HEK293T (cell line): ENCODE measurements at regions not wholly inside any gene's neighbourhood (a gene's known extent, or its start where the extent isn't known, plus 50 kb on each side); places are given as distances from the start of the nearest gene placed in this dataset.

Source experiments
- CTCF ChIA-PET: fragments of 350-600 bp; formaldehyde crosslinking; extraction: SDS; loops from one replicate; lab custom pipeline; 2021; ENCODE audit warnings: antibody characterized with exemption, inconsistent platforms; lab: Yijun Ruan, JAX
- POLR2A ChIA-PET: fragments of 350-600 bp; formaldehyde crosslinking; extraction: SDS; loops from one replicate; lab custom pipeline; 2020; ENCODE audit warnings: antibody characterized with exemption, inconsistent platforms; lab: Yijun Ruan, JAX
- DNase-seq: peaks from one replicate; pipeline ENCODE4 v3.0.0; 2012; ENCODE audit warnings: mixed read lengths; ENCODE audit errors: extremely low spot score
- ARNT ChIP-seq: fragments of 450-650 bp; IDR thresholded peaks from 2 replicates; pipeline ENCODE4 v1.6.1; 2017; ENCODE audit warnings: mild to moderate bottlenecking
- BHLHE40 ChIP-seq: fragments of 450-650 bp; IDR thresholded peaks from 2 replicates; pipeline ENCODE4 v1.6.1; 2016; ENCODE audit warnings: mild to moderate bottlenecking, moderate library complexity, borderline replicate concordance
- CTBP1 ChIP-seq: fragments of 450-650 bp; IDR thresholded peaks from 2 replicates; pipeline ENCODE4 v1.6.1; 2016; ENCODE audit warnings: borderline replicate concordance
- ELF4 ChIP-seq: fragments of 450-650 bp; IDR thresholded peaks from 2 replicates; pipeline ENCODE4 v1.6.1; 2017; ENCODE audit warnings: antibody characterized with exemption
- FOXA1 ChIP-seq: fragments of 450-650 bp; IDR thresholded peaks from 2 replicates; pipeline ENCODE4 v1.6.1; 2016; ENCODE audit warnings: mild to moderate bottlenecking
- FOXK2 ChIP-seq: fragments of 450-650 bp; IDR thresholded peaks from 2 replicates; pipeline ENCODE4 v1.6.1; 2016; ENCODE audit warnings: mild to moderate bottlenecking
- FOXM1 ChIP-seq: fragments of 450-650 bp; IDR thresholded peaks from 2 replicates; pipeline ENCODE4 v1.6.1; 2017; ENCODE audit warnings: mild to moderate bottlenecking, borderline replicate concordance
- HDGF ChIP-seq: fragments of 450-650 bp; IDR thresholded peaks from 2 replicates; pipeline ENCODE4 v1.6.1; 2017; ENCODE audit warnings: antibody characterized with exemption, borderline replicate concordance
- L3MBTL2 ChIP-seq: fragments of 450-650 bp; conservative IDR thresholded peaks from 2 replicates; pipeline ENCODE4 v1.6.1; 2016; ENCODE audit warnings: mild to moderate bottlenecking
- LEF1 ChIP-seq: fragments of 450-650 bp; IDR thresholded peaks from 2 replicates; pipeline ENCODE4 v1.6.1; 2017; ENCODE audit warnings: mild to moderate bottlenecking, borderline replicate concordance
- NFRKB ChIP-seq: fragments of 450-650 bp; IDR thresholded peaks from 2 replicates; pipeline ENCODE4 v1.6.1; 2016; ENCODE audit warnings: mild to moderate bottlenecking, moderate library complexity
- SP1 ChIP-seq: fragments of 450-650 bp; IDR thresholded peaks from 2 replicates; pipeline ENCODE4 v1.6.1; 2017
- SUZ12 ChIP-seq: fragments of 450-650 bp; IDR thresholded peaks from 2 replicates; pipeline ENCODE4 v1.6.1; 2016; ENCODE audit warnings: mild to moderate bottlenecking
- TARDBP ChIP-seq: fragments of 450-650 bp; IDR thresholded peaks from 2 replicates; pipeline ENCODE4 v1.6.1; 2016
- ZNF384 ChIP-seq: fragments of 450-650 bp; IDR thresholded peaks from 2 replicates; pipeline ENCODE4 v1.6.1; 2016
- TF ChIP-seq, protein P1 (sequence below): fragments of 450-650 bp; IDR thresholded peaks from 2 replicates; pipeline ENCODE4 v1.6.1; 2016

DNA sequence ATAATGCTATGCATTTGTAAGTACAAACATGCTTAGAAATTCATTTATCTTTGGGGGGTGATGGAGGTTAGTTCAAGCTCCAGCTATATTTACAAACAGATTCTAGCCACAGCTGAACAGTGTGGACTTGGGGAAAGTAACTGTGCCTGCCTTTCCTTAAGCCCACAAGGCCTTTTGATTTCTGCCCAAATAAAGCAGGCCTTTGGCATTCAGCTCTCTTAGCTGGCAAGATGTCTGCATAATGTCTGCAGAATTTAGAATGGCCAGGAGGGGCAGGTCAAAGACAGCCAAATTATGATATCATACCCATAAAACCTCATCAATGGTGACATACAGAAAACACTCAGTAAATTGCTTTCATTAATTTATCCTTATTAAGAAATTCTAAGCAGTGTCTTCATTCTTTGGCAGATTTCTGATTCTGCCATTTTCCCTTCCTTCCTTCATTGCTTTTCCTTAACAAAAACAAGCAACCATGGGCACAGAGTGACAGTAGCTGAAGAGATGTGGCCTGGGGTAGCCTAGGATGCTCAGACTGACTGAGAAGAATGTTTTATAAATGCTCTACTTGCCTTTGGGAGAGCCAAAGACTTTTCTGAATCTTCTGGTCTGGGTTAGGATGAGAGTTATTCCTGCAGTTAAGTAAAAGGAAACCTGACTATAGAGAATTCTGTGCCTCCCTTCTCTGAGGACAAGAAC is 538.7 kb upstream of the NR3C2 start:
- ChIA-PET CTCF (interaction anchor here (0.6 kb wide), 1 partner anchor 143 kb away, joined by 3 read pairs; no protein-coding TSS in a partner anchor), POLR2A (no interaction called here)
- no peak for DNase-seq
- TF ChIP-seq ZNF384 (no peak), HDGF (no peak), L3MBTL2 (no peak), BHLHE40 (no peak), TARDBP (no peak), SP1 (no peak), CTBP1 (no peak), LEF1 (no peak), FOXK2 (no peak), FOXA1 (no peak), FOXM1 (no peak), SUZ12 (no peak), ARNT (no peak), ELF4 (no peak)
- TF ChIP-seq, protein P1, sequence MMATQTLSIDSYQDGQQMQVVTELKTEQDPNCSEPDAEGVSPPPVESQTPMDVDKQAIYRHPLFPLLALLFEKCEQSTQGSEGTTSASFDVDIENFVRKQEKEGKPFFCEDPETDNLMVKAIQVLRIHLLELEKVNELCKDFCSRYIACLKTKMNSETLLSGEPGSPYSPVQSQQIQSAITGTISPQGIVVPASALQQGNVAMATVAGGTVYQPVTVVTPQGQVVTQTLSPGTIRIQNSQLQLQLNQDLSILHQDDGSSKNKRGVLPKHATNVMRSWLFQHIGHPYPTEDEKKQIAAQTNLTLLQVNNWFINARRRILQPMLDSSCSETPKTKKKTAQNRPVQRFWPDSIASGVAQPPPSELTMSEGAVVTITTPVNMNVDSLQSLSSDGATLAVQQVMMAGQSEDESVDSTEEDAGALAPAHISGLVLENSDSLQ, result no peak

DNA sequence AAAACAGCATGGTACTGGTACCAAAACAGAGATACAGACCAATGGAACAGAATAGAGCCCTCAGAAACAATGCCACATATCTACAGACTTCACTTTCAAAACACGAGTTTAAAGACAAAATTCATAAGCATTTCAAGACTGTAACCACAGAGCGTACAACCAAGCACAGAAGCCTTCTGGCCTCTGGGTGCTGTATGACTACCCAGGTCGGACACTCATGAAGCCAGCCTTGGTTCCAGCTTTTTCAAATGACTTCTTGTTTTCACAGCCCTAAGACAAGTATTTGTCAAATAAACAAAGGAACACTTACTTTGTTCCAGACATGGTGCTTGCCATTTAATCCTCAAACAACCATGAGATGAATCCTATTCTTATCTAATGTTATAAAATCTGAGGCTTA is 536.1 kb upstream of the NR3C2 start:
- DNase-seq, result no peak
- TF ChIP-seq ZNF384 (no peak), SP1 (no peak), BHLHE40 (no peak), FOXA1 (no peak), L3MBTL2 (no peak), FOXK2 (no peak), HDGF (no peak), FOXM1 (no peak), ARNT (no peak), LEF1 (no peak), SUZ12 (no peak), TARDBP (no peak), CTBP1 (no peak), ELF4 (no peak), NFRKB (no peak)
- TF ChIP-seq, protein P1, result no peak
- POLR2A ChIA-PET, result no interaction called here
- CTCF ChIA-PET, result no interaction called here

DNA sequence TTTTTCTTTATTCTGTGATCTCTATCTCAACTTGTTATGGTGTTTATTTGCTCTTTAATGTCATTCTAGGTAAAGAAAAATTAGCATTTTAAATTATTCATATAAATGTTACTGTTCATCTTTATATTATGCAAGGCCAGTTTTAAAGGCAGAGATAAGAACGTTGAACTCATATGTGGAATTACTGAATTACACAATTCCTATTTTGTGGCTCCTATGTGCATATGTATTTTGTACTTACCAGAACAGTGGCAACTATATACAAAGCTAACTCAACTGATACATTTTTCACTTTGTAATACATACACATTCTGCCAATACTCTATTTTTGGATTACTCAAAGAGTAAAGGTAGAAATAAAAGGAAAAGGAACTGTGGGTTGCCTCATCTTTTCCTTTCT is 533.2 kb upstream of the NR3C2 start:
- ChIA-PET CTCF (no interaction called here), POLR2A (no interaction called here)
- TF ChIP-seq SP1 (no peak), FOXA1 (no peak), ZNF384 (no peak)
- TF ChIP-seq, protein P1, result no peak
- DNase-seq, result no peak

DNA sequence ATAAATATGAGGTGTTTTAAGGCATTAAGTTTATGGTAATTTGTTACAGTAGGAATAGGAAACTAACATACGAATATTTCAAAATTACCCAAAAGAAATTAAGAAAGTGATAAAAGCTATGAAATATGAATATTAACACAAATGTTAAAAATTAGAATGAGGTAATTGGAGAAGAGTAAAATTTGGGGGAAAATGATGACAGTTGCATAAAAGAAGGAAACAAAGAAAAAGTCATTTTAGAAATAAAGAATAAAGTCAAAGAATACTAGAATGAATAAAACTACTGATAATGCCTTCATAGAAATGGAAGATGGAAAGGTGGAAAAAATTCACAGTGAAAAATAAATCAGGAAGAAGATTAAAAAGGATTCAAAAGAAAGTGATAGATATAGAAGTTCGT is 522.9 kb upstream of the NR3C2 start:
- no peak for DNase-seq
- CTCF ChIA-PET, result no interaction called here
- POLR2A ChIA-PET, result no interaction called here
- TF ChIP-seq SP1 (no peak), SUZ12 (no peak), NFRKB (no peak), ARNT (no peak), ZNF384 (no peak), LEF1 (no peak), FOXM1 (no peak), HDGF (no peak)

DNA sequence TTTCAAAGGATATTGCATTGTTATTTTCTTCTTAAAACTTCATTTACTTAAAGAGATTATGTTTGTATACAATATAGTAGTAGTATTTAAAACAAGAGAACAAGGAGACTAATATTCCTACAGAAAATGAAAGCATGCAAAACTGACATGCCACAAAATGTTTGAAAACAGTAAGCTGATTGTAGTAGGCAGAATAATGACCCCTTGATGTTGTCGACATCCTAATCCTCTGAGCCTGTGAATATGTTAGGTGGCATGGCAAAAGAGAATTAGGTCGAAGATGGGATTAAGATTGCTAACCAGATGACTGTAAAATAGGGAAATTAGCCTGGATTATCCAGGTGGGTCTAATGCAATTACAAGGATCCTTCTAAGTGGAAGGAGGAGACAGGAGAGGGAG is 522.2 kb upstream of the NR3C2 start:
- POLR2A ChIA-PET, result no interaction called here
- CTCF ChIA-PET, result no interaction called here
- TF ChIP-seq, protein P1, result no peak
- TF ChIP-seq ELF4 (no peak), SUZ12 (no peak), L3MBTL2 (no peak), NFRKB (no peak), ARNT (no peak), FOXA1 (no peak), HDGF (no peak), BHLHE40 (no peak), ZNF384 (no peak)
- no peak for DNase-seq
